ENCODE measurements at regions not wholly inside any gene's neighbourhood (a gene's known extent, or its start where the extent isn't known, plus 50 kb on each side); places are given as distances from the start of the nearest gene placed in this dataset.

GRCh38 chr7:124516911-124517310 lies 248.7 kb downstream of the GPR37 start:
- H3K36me3 ChIP-seq (ENCODE audit: control insufficient read depth, insufficient read depth, low read length) = no peaks in the 10 kb centered on the region
- no peak overlapping the region for H3K4me3 ChIP-seq (ENCODE audit: low read depth, low read length)
- no peak for TF ChIP-seq CTCF (IDR thresholded peaks at IDR 0.05; ENCODE audit: insufficient read depth in 1 of 2, low read depth in 1 of 2, low read length in 1 of 2, severe bottlenecking in 1 of 2, unreplicated experiment in 1 of 2)
- POLR2A ChIA-PET = no interaction called here
- no peaks in the 10 kb centered on the region for H3K9me3 ChIP-seq
- Mint-ChIP-seq H3K36me3 (ENCODE audit: insufficient read depth, unreplicated experiment) (no peaks in the 10 kb centered on the region), H3K4me1 (ENCODE audit: low read depth, unreplicated experiment) (no peaks in the 10 kb centered on the region), H3K27ac (ENCODE audit: unreplicated experiment) (no peak overlapping the region), H3K9me3 (ENCODE audit: unreplicated experiment) (no peaks in the 10 kb centered on the region), H3K27me3 (ENCODE audit: insufficient read depth, unreplicated experiment) (no peaks in the 10 kb centered on the region), H3K4me3 (ENCODE audit: unreplicated experiment) (no peak overlapping the region)
- CTCF ChIA-PET = no interaction called here
- H3K4me1 ChIP-seq = no peaks in the 10 kb centered on the region
- BruUV-seq (replicated peaks) = no TSS peak
- no peaks in the 10 kb centered on the region for H3K27me3 ChIP-seq (replicated peaks; ENCODE audit: control insufficient read depth, insufficient read depth, low read length)
- intact Hi-C loops (cut with micrococcal nuclease; ENCODE audit: unreplicated experiment) = no loop called here
- no peak for DNase-seq

- no peaks in the 10 kb centered on the region for H3K27me3 Mint-ChIP-seq (ENCODE audit: insufficient read depth, unreplicated experiment)
- DNase-seq = no peak
- H3K36me3 ChIP-seq (ENCODE audit: control insufficient read depth, insufficient read depth, low read length) = no peaks in the 10 kb centered on the region
- CTCF ChIA-PET = no interaction called here
- intact Hi-C loops (cut with micrococcal nuclease; ENCODE audit: unreplicated experiment) = no loop called here
- no TSS peak for BruUV-seq (replicated peaks)
- no peaks in the 10 kb centered on the region for H3K36me3 Mint-ChIP-seq (ENCODE audit: insufficient read depth, unreplicated experiment)
- no peaks in the 10 kb centered on the region for H3K9me3 ChIP-seq
- no peak overlapping the region for H3K27ac Mint-ChIP-seq (ENCODE audit: unreplicated experiment)
- TF ChIP-seq CTCF (IDR thresholded peaks at IDR 0.05; ENCODE audit: insufficient read depth in 1 of 2, low read depth in 1 of 2, low read length in 1 of 2, severe bottlenecking in 1 of 2, unreplicated experiment in 1 of 2) = no peak
- H3K27me3 ChIP-seq (replicated peaks; ENCODE audit: control insufficient read depth, insufficient read depth, low read length) = no peaks in the 10 kb centered on the region
- H3K9me3 Mint-ChIP-seq (ENCODE audit: unreplicated experiment) = no peaks in the 10 kb centered on the region
- H3K4me3 ChIP-seq (ENCODE audit: low read depth, low read length) = no peak overlapping the region
- H3K4me1 ChIP-seq = no peaks in the 10 kb centered on the region
- POLR2A ChIA-PET = no interaction called here
- H3K4me3 Mint-ChIP-seq (ENCODE audit: unreplicated experiment) = no peak overlapping the region
- H3K4me1 Mint-ChIP-seq (ENCODE audit: low read depth, unreplicated experiment) = no peaks in the 10 kb centered on the region
Measured at GRCh38 chr7:124515106-124515830, 250.3 kb downstream of the GPR37 start.

- CTCF ChIA-PET = no interaction called here
- no peaks in the 10 kb centered on the region for H3K4me1 Mint-ChIP-seq (ENCODE audit: low read depth, unreplicated experiment)
- no peaks in the 10 kb centered on the region for H3K9me3 Mint-ChIP-seq (ENCODE audit: unreplicated experiment)
- no peaks in the 10 kb centered on the region for H3K27me3 Mint-ChIP-seq (ENCODE audit: insufficient read depth, unreplicated experiment)
- H3K27me3 ChIP-seq (replicated peaks; ENCODE audit: control insufficient read depth, insufficient read depth, low read length) = no peaks in the 10 kb centered on the region
- intact Hi-C loops (cut with micrococcal nuclease; ENCODE audit: unreplicated experiment) = no loop called here
- no peak overlapping the region for H3K4me3 Mint-ChIP-seq (ENCODE audit: unreplicated experiment)
- no peak for DNase-seq
- no peak overlapping the region for H3K27ac Mint-ChIP-seq (ENCODE audit: unreplicated experiment)
- H3K36me3 ChIP-seq (ENCODE audit: control insufficient read depth, insufficient read depth, low read length) = no peaks in the 10 kb centered on the region
- H3K36me3 Mint-ChIP-seq (ENCODE audit: insufficient read depth, unreplicated experiment) = no peaks in the 10 kb centered on the region
- no peaks in the 10 kb centered on the region for H3K4me1 ChIP-seq
- H3K4me3 ChIP-seq (ENCODE audit: low read depth, low read length) = no peak overlapping the region
- POLR2A ChIA-PET = no interaction called here
- H3K9me3 ChIP-seq = no peaks in the 10 kb centered on the region
- BruUV-seq (replicated peaks) = no TSS peak
- no peak for TF ChIP-seq CTCF (IDR thresholded peaks at IDR 0.05; ENCODE audit: insufficient read depth in 1 of 2, low read depth in 1 of 2, low read length in 1 of 2, severe bottlenecking in 1 of 2, unreplicated experiment in 1 of 2)
Measured at GRCh38 chr7:124514471-124514870, 251.1 kb downstream of the GPR37 start.

All from Caco-2 (cell line).